HepG2 (cell line): ENCODE measurements at regions not wholly inside any gene's neighbourhood (a gene's known extent, or its start where the extent isn't known, plus 50 kb on each side); places are given as distances from the start of the nearest gene placed in this dataset.

ENCODE experiments used
- HMGXB3 ChIP-seq: sonication (generic); formaldehyde crosslinking; IDR thresholded peaks from 2 replicates; pipeline ENCODE4 v1.4.0; 2020; ENCODE audit warnings: missing genetic modification reagents, borderline replicate concordance
- KDM3A ChIP-seq: IDR thresholded peaks from 2 replicates; pipeline ENCODE4 v1.6.1; 2018; ENCODE audit warnings: low read depth, missing compliant biosample characterization
- KDM6A ChIP-seq: IDR thresholded peaks from 2 replicates; pipeline ENCODE4 v1.6.1; 2016; ENCODE audit warnings: low read depth
- MIER2 ChIP-seq: IDR thresholded peaks from 2 replicates; pipeline ENCODE4 v1.6.1; 2016; ENCODE audit warnings: missing biosample characterization, missing genetic modification reagents
- NCOR1 ChIP-seq: fragments of 200-600 bp; sonication (generic); IDR thresholded peaks from 2 replicates; pipeline ENCODE4 v1.7.0; 2017; ENCODE audit warnings: antibody characterized with exemption, low read length, borderline replicate concordance
- SAP130 ChIP-seq: IDR thresholded peaks from 2 replicates; pipeline ENCODE4 v1.6.1; 2016; ENCODE audit warnings: low read depth
- SOX5 ChIP-seq: IDR thresholded peaks from 2 replicates; pipeline ENCODE4 v1.6.1; 2016; ENCODE audit warnings: borderline replicate concordance
- ZBTB7B ChIP-seq: sonication (generic); formaldehyde crosslinking; IDR thresholded peaks from 2 replicates; pipeline ENCODE4 v1.4.0; 2020; ENCODE audit warnings: missing genetic modification reagents
- ZNF101 ChIP-seq: sonication (generic); formaldehyde crosslinking; IDR thresholded peaks from 2 replicates; pipeline ENCODE4 v1.4.0; 2020; ENCODE audit warnings: mild to moderate bottlenecking, low read depth, missing genetic modification reagents, borderline replicate concordance
- ZNF276 ChIP-seq: sonication (generic); formaldehyde crosslinking; IDR thresholded peaks from 2 replicates; pipeline ENCODE4 v1.4.0; 2020; ENCODE audit warnings: mild to moderate bottlenecking, low read depth, missing genetic modification reagents
- ZNF883 ChIP-seq: sonication (generic); formaldehyde crosslinking; IDR thresholded peaks from 2 replicates; pipeline ENCODE4 v1.5.1; 2020; ENCODE audit warnings: mild to moderate bottlenecking, missing genetic modification reagents; ENCODE audit errors: not compliant biosample characterization
- TF ChIP-seq, protein P1 (sequence below): sonication (generic); formaldehyde crosslinking; IDR thresholded peaks from 2 replicates; pipeline ENCODE4 v1.5.1; 2020; ENCODE audit warnings: missing genetic modification reagents, mild to moderate bottlenecking, borderline replicate concordance
- TF ChIP-seq, protein P2 (sequence below): sonication (generic); formaldehyde crosslinking; IDR thresholded peaks from 2 replicates; pipeline ENCODE4 v1.5.1; 2020; ENCODE audit warnings: mild to moderate bottlenecking, missing genetic modification reagents, borderline replicate concordance

DNA sequence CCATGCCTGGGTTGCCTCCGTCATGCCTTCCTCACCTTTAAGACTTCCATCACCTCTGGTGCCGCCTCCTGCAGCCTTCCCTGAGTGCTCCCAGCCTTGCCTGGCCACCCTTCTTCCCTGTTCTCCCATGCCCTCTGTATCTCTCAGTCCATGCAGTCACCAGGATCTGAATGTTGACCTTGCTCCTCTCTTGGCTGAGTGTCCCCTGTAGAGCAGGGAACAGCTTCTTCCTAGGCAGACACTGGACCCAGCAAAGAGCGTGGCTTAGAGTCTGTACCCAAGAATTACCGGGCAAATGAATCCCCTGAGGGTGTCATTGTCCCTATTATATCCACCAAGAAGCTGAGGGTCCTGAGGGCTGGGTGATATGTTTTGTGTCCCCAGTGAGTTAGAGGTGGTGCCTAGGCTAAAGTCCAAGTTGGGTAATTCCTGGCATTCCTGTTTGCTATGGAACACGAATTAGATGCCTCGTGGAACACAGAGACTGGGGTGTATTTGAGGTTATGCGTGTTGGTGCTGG lies 505.6 kb downstream of the RPS24 start (continued):
- 0 out of 2 replicates have a peak, but pooled peaks have one; percentile 28 for TF ChIP-seq HMGXB3
- 0 out of 2 replicates have a peak, but pooled peaks have one; percentile 17 for TF ChIP-seq MIER2
- TF ChIP-seq ZNF883 (CRISPR knock-in tag) = peak; percentile 64
- TF ChIP-seq ZNF276 (CRISPR knock-in tag) = 0 out of 2 replicates have a peak, but pooled peaks have one; percentile 53
- 0 out of 2 replicates have a peak, but pooled peaks have one; percentile 36 for TF ChIP-seq KDM3A
- TF ChIP-seq, protein P1, sequence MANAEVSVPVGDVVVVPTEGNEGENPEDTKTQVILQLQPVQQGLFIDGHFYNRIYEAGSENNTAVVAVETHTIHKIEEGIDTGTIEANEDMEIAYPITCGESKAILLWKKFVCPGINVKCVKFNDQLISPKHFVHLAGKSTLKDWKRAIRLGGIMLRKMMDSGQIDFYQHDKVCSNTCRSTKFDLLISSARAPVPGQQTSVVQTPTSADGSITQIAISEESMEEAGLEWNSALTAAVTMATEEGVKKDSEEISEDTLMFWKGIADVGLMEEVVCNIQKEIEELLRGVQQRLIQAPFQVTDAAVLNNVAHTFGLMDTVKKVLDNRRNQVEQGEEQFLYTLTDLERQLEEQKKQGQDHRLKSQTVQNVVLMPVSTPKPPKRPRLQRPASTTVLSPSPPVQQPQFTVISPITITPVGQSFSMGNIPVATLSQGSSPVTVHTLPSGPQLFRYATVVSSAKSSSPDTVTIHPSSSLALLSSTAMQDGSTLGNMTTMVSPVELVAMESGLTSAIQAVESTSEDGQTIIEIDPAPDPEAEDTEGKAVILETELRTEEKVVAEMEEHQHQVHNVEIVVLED (CRISPR knock-in tag) = no peak
- TF ChIP-seq, protein P2, sequence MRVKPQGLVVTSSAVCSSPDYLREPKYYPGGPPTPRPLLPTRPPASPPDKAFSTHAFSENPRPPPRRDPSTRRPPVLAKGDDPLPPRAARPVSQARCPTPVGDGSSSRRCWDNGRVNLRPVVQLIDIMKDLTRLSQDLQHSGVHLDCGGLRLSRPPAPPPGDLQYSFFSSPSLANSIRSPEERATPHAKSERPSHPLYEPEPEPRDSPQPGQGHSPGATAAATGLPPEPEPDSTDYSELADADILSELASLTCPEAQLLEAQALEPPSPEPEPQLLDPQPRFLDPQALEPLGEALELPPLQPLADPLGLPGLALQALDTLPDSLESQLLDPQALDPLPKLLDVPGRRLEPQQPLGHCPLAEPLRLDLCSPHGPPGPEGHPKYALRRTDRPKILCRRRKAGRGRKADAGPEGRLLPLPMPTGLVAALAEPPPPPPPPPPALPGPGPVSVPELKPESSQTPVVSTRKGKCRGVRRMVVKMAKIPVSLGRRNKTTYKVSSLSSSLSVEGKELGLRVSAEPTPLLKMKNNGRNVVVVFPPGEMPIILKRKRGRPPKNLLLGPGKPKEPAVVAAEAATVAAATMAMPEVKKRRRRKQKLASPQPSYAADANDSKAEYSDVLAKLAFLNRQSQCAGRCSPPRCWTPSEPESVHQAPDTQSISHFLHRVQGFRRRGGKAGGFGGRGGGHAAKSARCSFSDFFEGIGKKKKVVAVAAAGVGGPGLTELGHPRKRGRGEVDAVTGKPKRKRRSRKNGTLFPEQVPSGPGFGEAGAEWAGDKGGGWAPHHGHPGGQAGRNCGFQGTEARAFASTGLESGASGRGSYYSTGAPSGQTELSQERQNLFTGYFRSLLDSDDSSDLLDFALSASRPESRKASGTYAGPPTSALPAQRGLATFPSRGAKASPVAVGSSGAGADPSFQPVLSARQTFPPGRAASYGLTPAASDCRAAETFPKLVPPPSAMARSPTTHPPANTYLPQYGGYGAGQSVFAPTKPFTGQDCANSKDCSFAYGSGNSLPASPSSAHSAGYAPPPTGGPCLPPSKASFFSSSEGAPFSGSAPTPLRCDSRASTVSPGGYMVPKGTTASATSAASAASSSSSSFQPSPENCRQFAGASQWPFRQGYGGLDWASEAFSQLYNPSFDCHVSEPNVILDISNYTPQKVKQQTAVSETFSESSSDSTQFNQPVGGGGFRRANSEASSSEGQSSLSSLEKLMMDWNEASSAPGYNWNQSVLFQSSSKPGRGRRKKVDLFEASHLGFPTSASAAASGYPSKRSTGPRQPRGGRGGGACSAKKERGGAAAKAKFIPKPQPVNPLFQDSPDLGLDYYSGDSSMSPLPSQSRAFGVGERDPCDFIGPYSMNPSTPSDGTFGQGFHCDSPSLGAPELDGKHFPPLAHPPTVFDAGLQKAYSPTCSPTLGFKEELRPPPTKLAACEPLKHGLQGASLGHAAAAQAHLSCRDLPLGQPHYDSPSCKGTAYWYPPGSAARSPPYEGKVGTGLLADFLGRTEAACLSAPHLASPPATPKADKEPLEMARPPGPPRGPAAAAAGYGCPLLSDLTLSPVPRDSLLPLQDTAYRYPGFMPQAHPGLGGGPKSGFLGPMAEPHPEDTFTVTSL (CRISPR knock-in tag) = peak; percentile 94
- TF ChIP-seq KDM6A (CRISPR knock-in tag) = peak; percentile 44; the same call in 1 of the 2 replicates
- TF ChIP-seq NCOR1 = peak; percentile 91; the same call in 1 of the 2 replicates
- no peak for TF ChIP-seq ZNF101 (CRISPR knock-in tag)
- peak; percentile 69; the same call in 1 of the 2 replicates for TF ChIP-seq SAP130
- peak; percentile 76 for TF ChIP-seq SOX5 (CRISPR knock-in tag)
- peak; percentile 94 for TF ChIP-seq ZBTB7B (CRISPR knock-in tag)
